Activated T-helper 2 cell treated with anti-CD3 and anti-CD28 coated beads, Interferon-gamma antibody, Interleukin-2, Interleukin-4, amounts not matched to agents 10 μg/mL and 5 μg/mL and 100 μg/mL, durations not matched to agents 14 hours and 24 hours and 36 hours (primary cell): ENCODE measurements at regions not wholly inside any gene's neighbourhood (a gene's known extent, or its start where the extent isn't known, plus 50 kb on each side); places are given as distances from the start of the nearest gene placed in this dataset.
"Not testable (repeated sequence)": the region's sequence is repeated elsewhere in the genome, so short reads cannot be mapped to it uniquely, and the experiment has no call there.

Source experiments
- DNase-seq: peaks from one replicate; pipeline ENCODE4 v3.0.0; 2021; ENCODE audit warnings: low spot score
- H3K27ac Mint-ChIP-seq: one replicate; pipeline ENCODE4 v1.8.0; 2021; ENCODE audit warnings: mixed read lengths
- H3K27me3 Mint-ChIP-seq: one replicate; pipeline ENCODE4 v1.8.0; 2021; ENCODE audit warnings: low read depth, mixed read lengths
- H3K36me3 Mint-ChIP-seq: one replicate; pipeline ENCODE4 v1.8.0; 2021; ENCODE audit warnings: low read depth, mixed read lengths
- H3K4me1 Mint-ChIP-seq: one replicate; pipeline ENCODE4 v1.8.0; 2021; ENCODE audit warnings: low read depth, mixed read lengths
- H3K4me3 Mint-ChIP-seq: one replicate; pipeline ENCODE4 v1.8.0; 2021; ENCODE audit warnings: low read depth, mild to moderate bottlenecking, moderate library complexity, mixed read lengths
- H3K9me3 Mint-ChIP-seq: one replicate; pipeline ENCODE4 v1.8.0; 2021; ENCODE audit warnings: mixed read lengths
- intact Hi-C: fragments of 100-400 bp; cut with micrococcal nuclease; formaldehyde crosslinking; loops from one replicate; pipeline ENCODE4 v1.15.1; 2023

DNA sequence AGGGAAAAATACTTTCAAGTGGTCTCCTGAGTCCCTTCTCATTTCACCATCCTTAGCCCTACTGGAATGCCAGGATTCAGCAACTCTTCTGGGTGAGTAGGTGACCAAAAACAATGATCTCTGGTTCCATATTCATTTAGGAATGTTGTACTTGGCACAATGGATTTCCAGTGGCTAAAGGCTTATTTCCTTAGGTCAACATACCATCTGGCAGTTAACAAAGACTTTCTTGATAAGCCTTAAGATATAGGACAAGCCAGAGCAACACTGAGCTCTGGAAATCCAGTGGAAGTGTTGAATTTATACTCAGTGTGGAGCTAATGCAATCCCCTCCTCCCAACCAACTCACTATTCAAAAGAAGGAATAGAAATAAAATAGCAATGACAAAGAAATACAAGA, 139.4 kb upstream of the EMCN start:
- no peaks in the 10 kb centered on the region for H3K4me1 Mint-ChIP-seq
- no peak for DNase-seq
- no peak overlapping the region for H3K4me3 Mint-ChIP-seq
- intact Hi-C loops = no loop called here
- H3K27ac Mint-ChIP-seq = no peak overlapping the region
- no peaks in the 10 kb centered on the region for H3K9me3 Mint-ChIP-seq
- H3K27me3 Mint-ChIP-seq = no peaks in the 10 kb centered on the region
- H3K36me3 Mint-ChIP-seq = no peaks in the 10 kb centered on the region

DNA sequence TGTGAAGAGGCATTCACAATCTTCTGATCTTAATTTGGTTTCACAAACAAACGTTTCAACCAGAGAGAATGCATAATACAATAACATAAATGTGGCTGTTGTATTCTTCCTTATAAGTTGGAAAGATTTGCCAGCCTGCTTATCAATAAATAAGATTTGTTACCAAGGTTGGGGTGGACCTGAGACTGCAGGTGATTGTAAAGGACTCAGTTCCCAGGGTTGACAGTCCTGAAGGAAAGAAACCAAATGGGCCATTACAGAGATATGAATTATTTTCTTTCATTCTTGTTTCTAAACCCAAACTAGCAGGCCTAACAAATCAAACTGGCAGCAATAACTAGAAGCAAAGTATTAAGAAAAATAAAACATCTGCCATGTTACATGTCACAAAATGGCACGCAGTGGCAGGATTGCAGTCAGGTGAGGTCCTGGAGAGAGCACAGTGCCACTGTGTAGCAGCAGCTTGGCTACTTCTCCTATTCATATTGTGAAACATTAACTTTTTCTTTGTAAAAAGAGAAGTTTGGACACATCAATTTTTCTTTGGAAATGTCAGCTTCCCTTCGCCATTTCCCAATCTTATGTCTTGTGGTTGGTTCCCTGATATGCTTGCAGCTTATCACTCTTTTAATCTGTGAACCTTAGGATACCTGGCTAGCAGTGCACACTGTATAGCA, 133.8 kb upstream of the EMCN start:
- no peak overlapping the region for H3K27ac Mint-ChIP-seq
- H3K4me3 Mint-ChIP-seq = no peak overlapping the region
- H3K27me3 Mint-ChIP-seq = no peaks in the 10 kb centered on the region
- DNase-seq = no peak
- no peaks in the 10 kb centered on the region for H3K9me3 Mint-ChIP-seq
- no peaks in the 10 kb centered on the region for H3K4me1 Mint-ChIP-seq
- intact Hi-C loops = no loop called here
- H3K36me3 Mint-ChIP-seq = no peaks in the 10 kb centered on the region

DNA sequence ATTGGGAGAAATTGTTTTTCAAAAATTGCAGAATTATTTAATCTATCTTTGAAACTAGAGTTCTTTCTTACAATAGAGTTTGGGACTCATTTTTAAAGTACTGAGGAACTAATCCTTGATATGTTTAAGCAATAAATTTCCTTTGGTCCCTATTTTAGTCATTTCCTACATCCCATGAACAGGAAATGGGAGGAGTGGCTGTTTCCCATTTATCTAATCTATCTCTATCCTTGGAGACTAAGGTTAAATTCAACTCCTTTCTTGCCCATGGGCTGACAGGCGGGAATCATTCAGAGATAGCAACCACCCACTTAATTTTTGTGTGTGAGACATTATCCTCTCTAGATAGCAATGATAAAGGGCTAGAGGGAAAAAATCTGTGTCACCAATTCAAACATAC, 131.6 kb upstream of the EMCN start:
- no peaks in the 10 kb centered on the region for H3K27me3 Mint-ChIP-seq
- no peaks in the 10 kb centered on the region for H3K4me1 Mint-ChIP-seq
- H3K9me3 Mint-ChIP-seq = no peaks in the 10 kb centered on the region
- no peak overlapping the region for H3K27ac Mint-ChIP-seq
- no peak for DNase-seq
- H3K36me3 Mint-ChIP-seq = no peaks in the 10 kb centered on the region
- intact Hi-C loops = no loop called here
- H3K4me3 Mint-ChIP-seq = no peak overlapping the region

DNA sequence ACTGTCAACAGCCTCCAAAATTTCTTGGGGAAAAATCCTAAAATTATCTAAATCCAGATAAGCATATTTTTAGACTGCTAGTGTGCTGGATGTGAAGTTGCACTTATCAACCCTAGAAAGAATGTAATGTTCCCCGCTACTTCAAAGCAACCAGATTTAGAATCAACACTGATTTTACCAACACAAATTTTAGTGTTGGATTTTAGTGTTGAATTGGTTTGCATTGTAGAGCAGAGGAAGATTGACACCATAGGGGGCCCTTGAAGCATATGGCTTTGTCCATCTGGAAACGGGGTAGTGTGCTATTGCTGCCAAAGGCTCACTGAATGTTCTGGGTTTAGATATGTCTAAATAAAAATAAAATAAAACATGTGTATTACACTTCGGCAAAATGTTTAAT, 126.3 kb upstream of the EMCN start:
- DNase-seq = no peak
- Mint-ChIP-seq H3K4me3 (no peak overlapping the region), H3K4me1 (no peaks in the 10 kb centered on the region), H3K27me3 (no peaks in the 10 kb centered on the region), H3K9me3 (no peaks in the 10 kb centered on the region), H3K36me3 (no peaks in the 10 kb centered on the region), H3K27ac (no peak overlapping the region)
- intact Hi-C loops = no loop called here

DNA sequence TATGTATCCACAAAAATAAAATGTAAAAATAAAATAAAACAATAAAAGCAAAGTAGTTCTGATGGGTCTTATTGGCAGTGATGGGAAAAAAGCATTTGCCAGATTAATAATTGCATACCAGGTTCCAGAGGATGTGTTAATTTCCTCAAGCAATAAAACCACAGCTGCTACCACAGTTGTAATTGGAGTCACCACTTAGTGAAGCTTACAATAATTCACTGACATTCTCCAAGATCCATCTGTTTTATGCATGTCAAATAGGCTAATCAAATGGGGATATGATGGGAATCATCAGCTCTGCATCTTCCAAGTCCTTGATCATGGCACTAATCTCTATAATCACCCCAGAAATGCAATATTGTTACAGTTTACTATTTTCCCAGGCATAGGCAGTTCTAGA, 123.5 kb upstream of the EMCN start:
- H3K4me1 Mint-ChIP-seq = no peaks in the 10 kb centered on the region
- peaks cover 2% of the 10 kb centered on the region for H3K27me3 Mint-ChIP-seq
- no peaks in the 10 kb centered on the region for H3K9me3 Mint-ChIP-seq
- H3K27ac Mint-ChIP-seq = no peak overlapping the region
- intact Hi-C loops = no loop called here
- H3K4me3 Mint-ChIP-seq = no peak overlapping the region
- H3K36me3 Mint-ChIP-seq = no peaks in the 10 kb centered on the region
- no peak for DNase-seq

DNA sequence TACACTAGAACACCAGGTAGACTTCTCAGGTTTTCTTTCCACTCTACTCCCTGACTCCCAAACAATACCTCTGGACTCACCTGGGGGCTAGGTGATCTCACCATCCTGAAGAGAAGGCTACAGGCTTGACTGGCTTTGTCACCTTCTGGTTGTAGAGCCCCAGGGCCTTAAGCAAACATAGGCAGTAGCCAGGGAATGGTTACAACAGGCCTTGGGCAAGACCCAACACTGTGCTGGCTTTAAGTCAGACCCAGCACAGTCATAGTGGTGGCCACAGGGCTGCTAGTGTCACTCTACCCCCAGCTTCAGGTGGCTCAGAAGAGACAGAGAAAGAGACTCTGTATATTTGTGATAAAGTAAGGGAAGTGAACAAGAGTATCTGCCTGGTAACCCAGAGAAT, 118.1 kb upstream of the EMCN start:
- Mint-ChIP-seq H3K27ac (no peak overlapping the region), H3K9me3 (no peaks in the 10 kb centered on the region), H3K4me3 (no peak overlapping the region), H3K36me3 (no peaks in the 10 kb centered on the region), H3K27me3 (peaks cover 2% of the 10 kb centered on the region), H3K4me1 (no peaks in the 10 kb centered on the region)
- DNase-seq = no peak
- intact Hi-C loops = no loop called here

DNA sequence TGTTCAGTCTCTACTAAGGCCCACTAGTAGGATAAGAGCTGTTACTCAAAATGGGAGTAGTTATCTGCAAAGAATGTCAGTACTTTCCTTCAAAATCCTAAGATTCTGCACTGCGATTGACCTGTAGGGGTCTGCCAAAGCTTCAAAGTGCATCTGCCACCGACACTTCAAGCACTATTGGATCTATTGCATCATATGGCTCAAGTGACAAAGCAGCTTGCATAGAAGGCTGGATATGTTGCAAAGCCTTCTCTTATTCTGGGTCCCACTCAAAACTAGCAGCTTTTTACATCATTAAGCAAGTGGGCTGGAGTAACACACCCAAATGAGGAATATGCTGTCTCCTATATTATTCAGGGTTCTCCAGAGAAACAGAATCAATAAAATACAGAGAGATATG, 115.4 kb upstream of the EMCN start:
- no peaks in the 10 kb centered on the region for H3K36me3 Mint-ChIP-seq
- intact Hi-C loops = no loop called here
- H3K27ac Mint-ChIP-seq = no peak overlapping the region
- H3K4me3 Mint-ChIP-seq = no peak overlapping the region
- no peaks in the 10 kb centered on the region for H3K4me1 Mint-ChIP-seq
- no peak for DNase-seq
- no peaks in the 10 kb centered on the region for H3K9me3 Mint-ChIP-seq
- H3K27me3 Mint-ChIP-seq = no peaks in the 10 kb centered on the region

DNA sequence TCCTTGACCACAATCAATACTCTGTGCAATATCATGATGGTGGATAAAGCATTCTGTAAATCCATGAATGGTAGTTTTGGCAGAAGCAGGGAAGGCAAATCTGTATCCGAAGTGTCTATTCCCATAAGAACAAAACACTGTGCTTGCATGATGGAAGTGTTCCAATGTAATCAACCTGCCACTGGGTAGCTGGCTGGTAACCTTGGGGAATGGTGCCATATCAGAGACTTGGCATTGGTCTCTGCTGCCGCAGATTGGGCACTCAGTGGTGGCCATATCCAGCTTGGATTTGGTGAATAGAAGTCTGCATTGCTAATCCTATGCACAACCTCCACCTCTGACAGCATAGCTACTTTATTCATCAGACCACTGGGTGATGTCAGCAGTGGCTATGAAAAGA, 114.3 kb upstream of the EMCN start:
- no peaks in the 10 kb centered on the region for H3K4me1 Mint-ChIP-seq
- no peak for DNase-seq
- H3K9me3 Mint-ChIP-seq = no peaks in the 10 kb centered on the region
- H3K27ac Mint-ChIP-seq = no peak overlapping the region
- no peaks in the 10 kb centered on the region for H3K36me3 Mint-ChIP-seq
- intact Hi-C loops = no loop called here
- H3K27me3 Mint-ChIP-seq = no peaks in the 10 kb centered on the region
- H3K4me3 Mint-ChIP-seq = no peak overlapping the region

DNA sequence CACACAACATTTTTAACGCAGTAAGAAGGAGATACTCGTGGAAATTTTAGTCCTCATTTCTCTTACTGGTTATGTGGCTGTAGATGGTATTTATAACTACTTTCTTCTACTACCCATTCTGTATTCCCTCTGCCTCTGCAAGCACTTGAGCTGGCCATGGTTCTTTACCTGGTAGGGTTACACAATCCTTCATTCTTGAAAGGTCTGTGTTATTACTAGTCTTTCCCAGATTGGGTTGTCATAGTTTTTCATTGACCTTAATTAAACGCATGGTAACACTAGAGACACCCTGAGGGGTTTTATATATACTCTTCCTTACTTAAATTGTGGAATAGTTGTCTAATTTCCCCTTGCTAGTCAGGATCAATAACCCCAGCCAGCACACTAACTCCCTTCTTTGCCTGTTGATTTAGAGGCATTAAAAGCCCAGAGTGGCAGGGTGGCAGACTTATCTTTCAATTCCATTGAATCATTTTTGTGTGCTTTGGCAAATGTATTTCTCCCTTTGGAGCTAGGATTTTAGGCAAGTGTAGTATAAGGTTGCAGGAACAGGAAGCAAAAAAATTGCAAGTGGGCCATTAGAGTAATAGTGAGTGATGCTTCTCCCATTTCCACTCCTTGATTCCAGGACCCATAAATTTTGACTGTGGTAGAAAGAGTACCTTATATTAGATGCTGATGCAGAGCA, 113.6 kb upstream of the EMCN start:
- Mint-ChIP-seq H3K4me3 (no peak overlapping the region), H3K27me3 (no peaks in the 10 kb centered on the region), H3K27ac (no peak overlapping the region), H3K4me1 (no peaks in the 10 kb centered on the region), H3K9me3 (no peaks in the 10 kb centered on the region), H3K36me3 (no peaks in the 10 kb centered on the region)
- DNase-seq = no peak
- intact Hi-C loops = no loop called here

DNA sequence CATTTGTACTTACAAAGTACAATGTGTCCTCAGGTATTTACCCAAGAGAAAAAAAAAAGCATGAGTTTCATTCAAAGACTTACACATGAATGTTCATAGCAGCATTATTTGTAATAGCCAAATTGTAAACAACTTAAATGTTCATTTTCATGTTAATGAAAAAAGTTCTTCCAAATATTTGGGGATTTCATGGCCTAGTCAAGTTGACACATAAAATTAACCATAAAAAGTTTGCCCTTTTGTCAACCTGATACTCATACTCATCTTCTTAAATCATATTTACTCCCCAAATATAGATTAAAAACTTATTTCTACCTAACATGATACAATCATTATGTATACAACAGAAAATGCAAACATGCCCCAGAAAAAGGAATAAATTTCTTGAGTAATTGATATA, 112.5 kb upstream of the EMCN start:
- Mint-ChIP-seq H3K9me3 (no peaks in the 10 kb centered on the region), H3K4me1 (no peaks in the 10 kb centered on the region), H3K36me3 (no peaks in the 10 kb centered on the region), H3K27ac (no peak overlapping the region), H3K4me3 (no peak overlapping the region), H3K27me3 (no peaks in the 10 kb centered on the region)
- no peak for DNase-seq
- intact Hi-C loops = no loop called here

DNA sequence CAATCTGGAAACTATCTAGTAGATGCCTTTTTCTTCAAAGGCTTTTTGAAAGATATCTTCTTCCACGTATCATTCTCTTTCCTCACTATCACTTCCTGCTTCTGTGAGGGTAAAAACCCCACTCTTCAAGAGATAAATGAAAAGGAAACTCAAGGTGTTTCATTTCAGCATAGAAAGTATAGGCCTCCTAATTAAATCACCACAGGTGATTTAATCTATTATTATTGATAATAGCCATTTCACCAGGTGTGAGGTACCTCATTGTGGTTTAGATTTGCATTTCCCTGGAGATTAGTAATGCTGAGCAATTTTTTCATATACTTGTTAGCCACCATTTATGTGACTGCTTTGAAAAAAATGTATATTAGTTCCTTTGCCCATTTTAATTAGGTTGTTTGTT, 92.0 kb upstream of the EMCN start:
- H3K9me3 Mint-ChIP-seq = no peaks in the 10 kb centered on the region
- H3K4me1 Mint-ChIP-seq = peaks cover 2% of the 10 kb centered on the region
- H3K27ac Mint-ChIP-seq = no peak overlapping the region
- H3K27me3 Mint-ChIP-seq = no peaks in the 10 kb centered on the region
- no peaks in the 10 kb centered on the region for H3K36me3 Mint-ChIP-seq
- no peak for DNase-seq
- H3K4me3 Mint-ChIP-seq = no peak overlapping the region
- intact Hi-C loops = no loop called here

DNA sequence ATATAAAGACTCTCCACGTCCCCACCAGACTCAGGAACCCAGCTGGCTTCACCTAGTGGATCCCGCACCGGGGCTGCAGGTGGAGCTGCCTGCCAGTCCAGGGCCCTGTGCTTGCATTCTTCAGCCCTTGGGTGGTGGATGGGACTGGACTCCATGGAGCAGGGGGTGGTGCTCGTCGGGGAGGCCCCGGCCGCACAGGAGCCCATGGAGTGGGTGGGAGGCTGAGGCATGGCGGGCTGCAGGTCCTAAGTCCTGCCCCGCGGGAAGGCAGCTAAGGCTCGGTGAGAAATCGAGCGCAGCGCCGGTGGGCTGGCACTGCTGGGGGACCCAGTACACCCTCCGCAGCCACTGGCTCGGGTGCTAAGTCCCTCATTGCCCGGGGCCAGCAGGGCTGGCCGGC, 90.8 kb upstream of the EMCN start:
- H3K36me3 Mint-ChIP-seq, H3K27me3 Mint-ChIP-seq, H3K4me1 Mint-ChIP-seq, H3K9me3 Mint-ChIP-seq, H3K4me3 Mint-ChIP-seq, H3K27ac Mint-ChIP-seq, intact Hi-C loops, DNase-seq: not testable (repeated sequence)

DNA sequence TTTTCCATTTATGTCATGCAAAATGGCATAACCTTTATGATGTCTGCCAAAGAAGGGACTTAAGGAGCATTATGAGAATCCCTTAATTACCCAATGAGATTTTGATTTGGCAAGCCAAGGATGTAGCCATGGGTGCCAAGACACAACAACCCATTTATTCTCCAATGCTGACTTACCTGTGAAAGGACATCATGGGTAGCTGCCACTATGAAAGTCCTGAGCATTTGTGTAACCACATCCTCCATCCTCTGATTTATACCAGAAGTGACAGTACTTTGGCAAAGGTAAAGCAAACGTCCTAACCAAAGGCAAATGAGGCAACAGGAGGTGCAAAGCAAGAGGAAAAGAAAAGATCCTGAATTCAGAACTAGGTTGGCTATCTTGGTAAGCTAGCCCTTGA, 87.3 kb upstream of the EMCN start:
- no peaks in the 10 kb centered on the region for H3K36me3 Mint-ChIP-seq

DNA sequence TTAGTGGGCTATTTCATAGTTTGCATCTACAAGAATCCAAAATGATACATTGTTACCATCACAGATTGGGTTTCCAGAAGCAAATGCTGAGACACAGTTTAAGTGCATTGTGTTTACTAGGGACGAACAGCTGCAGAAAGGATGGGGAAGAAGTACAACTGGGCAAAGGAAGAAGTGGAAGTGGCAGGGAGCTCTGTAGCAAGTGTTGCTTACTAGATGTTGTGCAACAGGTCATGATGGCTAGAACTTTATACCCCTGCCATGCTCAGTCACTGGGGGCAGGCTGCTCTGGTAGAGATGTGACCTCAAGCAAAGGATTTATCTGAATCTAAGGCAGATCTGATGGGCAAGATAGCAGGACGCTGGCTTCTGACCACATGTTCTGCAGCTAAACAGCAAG, 76.1 kb upstream of the EMCN start:
- Mint-ChIP-seq H3K9me3 (no peaks in the 10 kb centered on the region), H3K4me3 (no peak overlapping the region), H3K27ac (no peak overlapping the region), H3K27me3 (peaks cover 2% of the 10 kb centered on the region), H3K36me3 (no peaks in the 10 kb centered on the region), H3K4me1 (no peaks in the 10 kb centered on the region)
- DNase-seq = no peak
- intact Hi-C loops = no loop called here

More for the DNA sequence above, 87.3 kb upstream of the EMCN start:
- Mint-ChIP-seq H3K27me3 (no peaks in the 10 kb centered on the region), H3K4me3 (no peak overlapping the region), H3K9me3 (no peaks in the 10 kb centered on the region), H3K27ac (no peak overlapping the region), H3K4me1 (peaks cover 2% of the 10 kb centered on the region)
- intact Hi-C loops = no loop called here
- DNase-seq = no peak
